OCI-LY7 (cell line): ENCODE measurements at regions not wholly inside any gene's neighbourhood (a gene's known extent, or its start where the extent isn't known, plus 50 kb on each side); places are given as distances from the start of the nearest gene placed in this dataset.

ENCODE experiments used
- CTCF ChIP-seq: fragments of 200-600 bp; sonication (generic); conservative IDR thresholded peaks from 2 replicates; pipeline ENCODE4 v1.5.1; 2014; ENCODE audit warnings: mild to moderate bottlenecking, antibody characterized with exemption, low read length, moderate library complexity, mixed read lengths
- EZH2phosphoT487 ChIP-seq: fragments of 200-600 bp; sonication (generic); IDR thresholded peaks from 2 replicates; pipeline ENCODE4 v1.6.1; 2018; ENCODE audit warnings: low read depth, borderline replicate concordance, mild to moderate bottlenecking, mixed run types, antibody characterized with exemption, low read length, moderate library complexity, mixed read lengths

- TF ChIP-seq CTCF (no peak), EZH2phosphoT487 (no peak)
Observed at GRCh38 chr7:68858497-68858896, 739.8 kb upstream of the AUTS2 start.
